Neural progenitor cell (in vitro differentiated cells): ENCODE measurements at regions not wholly inside any gene's neighbourhood (a gene's known extent, or its start where the extent isn't known, plus 50 kb on each side); places are given as distances from the start of the nearest gene placed in this dataset.
A peak's percentile ranks its signal among the peaks of the same experiment; 100 is the strongest.
"Not testable (repeated sequence)": the region's sequence is repeated elsewhere in the genome, so short reads cannot be mapped to it uniquely, and the experiment has no call there.

Experiments
- DNase-seq: peaks from one replicate; pipeline ENCODE4 v3.0.0-alpha.2; 2016; ENCODE audit warnings: low spot score
- H2AFZ ChIP-seq: fragments of 200-600 bp; sonication (generic); replicated peaks from 2 replicates; pipeline ENCODE4 v1.6.1; 2016; ENCODE audit warnings: antibody characterized with exemption
- H3F3A ChIP-seq: fragments of 200-600 bp; sonication (generic); 2 replicates; pipeline ENCODE4 v1.6.1; 2016; ENCODE audit warnings: antibody characterized with exemption, low read depth
- H3K27ac ChIP-seq: fragments of 200-600 bp; sonication (generic); 2 replicates; pipeline ENCODE4 v1.5.1; 2016; ENCODE audit warnings: mild to moderate bottlenecking
- H3K27me3 ChIP-seq: fragments of 200-600 bp; sonication (generic); 2 replicates; pipeline ENCODE4 v1.6.1; 2016; ENCODE audit warnings: mild to moderate bottlenecking, moderate library complexity
- H3K36me3 ChIP-seq: fragments of 200-600 bp; sonication (generic); 2 replicates; pipeline ENCODE4 v1.5.1; 2016
- H3K4me1 ChIP-seq: fragments of 200-600 bp; sonication (generic); 2 replicates; pipeline ENCODE4 v1.6.1; 2016; ENCODE audit warnings: mixed run types
- H3K4me2 ChIP-seq: fragments of 200-600 bp; sonication (generic); 2 replicates; pipeline ENCODE4 v1.6.1; 2016
- H3K4me3 ChIP-seq: fragments of 200-600 bp; sonication (generic); 2 replicates; pipeline ENCODE4 v1.5.1; 2016
- H3K79me2 ChIP-seq: fragments of 200-600 bp; sonication (generic); 2 replicates; pipeline ENCODE4 v1.6.1; 2016; ENCODE audit warnings: low read depth
- H3K9ac ChIP-seq: fragments of 200-600 bp; sonication (generic); 2 replicates; pipeline ENCODE4 v1.6.1; 2016
- H3K9me3 ChIP-seq: fragments of 200-600 bp; sonication (generic); 2 replicates; pipeline ENCODE4 v1.5.1; 2016; ENCODE audit warnings: low read depth
- H4K20me1 ChIP-seq: fragments of 200-600 bp; sonication (generic); 2 replicates; pipeline ENCODE4 v1.6.1; 2016; ENCODE audit warnings: low read depth
- H3K27ac Mint-ChIP-seq: 3 replicates; pipeline ENCODE4 v1.8.0; 2021; ENCODE audit warnings: mixed read lengths
- H3K27me3 Mint-ChIP-seq: 2 replicates; pipeline ENCODE4 v1.8.0; 2022; ENCODE audit warnings: low read depth, mild to moderate bottlenecking, inconsistent platforms, moderate library complexity, mixed read lengths; ENCODE audit not compliant: insufficient read depth
- H3K36me3 Mint-ChIP-seq: 3 replicates; pipeline ENCODE4 v1.8.0; 2021; ENCODE audit warnings: mixed read lengths
- H3K4me1 Mint-ChIP-seq: 3 replicates; pipeline ENCODE4 v1.8.0; 2021; ENCODE audit warnings: mixed read lengths
- H3K4me3 Mint-ChIP-seq: 3 replicates; pipeline ENCODE4 v1.8.0; 2021; ENCODE audit warnings: mild to moderate bottlenecking, moderate library complexity, mixed read lengths
- H3K9me3 Mint-ChIP-seq: 3 replicates; pipeline ENCODE4 v1.8.0; 2020; ENCODE audit warnings: mixed read lengths
- CTCF ChIP-seq: fragments of 200-600 bp; sonication (generic); IDR thresholded peaks from 2 replicates; pipeline ENCODE4 v1.5.1; 2017; ENCODE audit warnings: antibody characterized with exemption, mild to moderate bottlenecking
- EZH2 ChIP-seq: fragments of 200-600 bp; sonication (generic); IDR thresholded peaks from 2 replicates; pipeline ENCODE4 v1.6.1; 2017; ENCODE audit warnings: antibody characterized with exemption, mild to moderate bottlenecking, moderate library complexity
- EZH2phosphoT487 ChIP-seq: fragments of 200-600 bp; sonication (generic); IDR thresholded peaks from 2 replicates; pipeline ENCODE4 v1.6.1; 2017; ENCODE audit warnings: antibody characterized with exemption

- H2AFZ ChIP-seq = no peak overlapping the region
- Mint-ChIP-seq H3K27ac (no peak overlapping the region), H3K36me3 (no peaks in the 10 kb centered on the region), H3K9me3 (peaks cover 3% of the 10 kb centered on the region), H3K27me3 (no peaks in the 10 kb centered on the region), H3K4me3 (no peak overlapping the region), H3K4me1 (no peaks in the 10 kb centered on the region)
- no peaks in the 10 kb centered on the region for H3F3A ChIP-seq
- no peaks in the 10 kb centered on the region for H3K36me3 ChIP-seq
- no peak overlapping the region for H3K9ac ChIP-seq
- no peaks in the 10 kb centered on the region for H4K20me1 ChIP-seq
- no peaks in the 10 kb centered on the region for H3K9me3 ChIP-seq
- DNase-seq = no peak
- H3K79me2 ChIP-seq = no peaks in the 10 kb centered on the region
- H3K27ac ChIP-seq = no peak overlapping the region
- H3K27me3 ChIP-seq = no peaks in the 10 kb centered on the region
- TF ChIP-seq CTCF (no peak), EZH2 (no peak), EZH2phosphoT487 (no peak)
- no peak overlapping the region for H3K4me2 ChIP-seq
- H3K4me1 ChIP-seq = no peaks in the 10 kb centered on the region
- no peak overlapping the region for H3K4me3 ChIP-seq
Measured at GRCh38 chr1:198417039-198417438, 123.4 kb downstream of the ATP6V1G3 start.

- no peaks in the 10 kb centered on the region for H3K4me1 ChIP-seq
- H3K9ac ChIP-seq = no peak overlapping the region
- H3K27ac ChIP-seq = no peak overlapping the region
- H3F3A ChIP-seq = no peaks in the 10 kb centered on the region
- no peaks in the 10 kb centered on the region for H3K36me3 Mint-ChIP-seq
- H3K36me3 ChIP-seq = no peaks in the 10 kb centered on the region
- no peak overlapping the region for H3K4me3 ChIP-seq
- H3K79me2 ChIP-seq = no peaks in the 10 kb centered on the region
- no peaks in the 10 kb centered on the region for H3K27me3 ChIP-seq
- peaks cover 2% of the 10 kb centered on the region for H3K27me3 Mint-ChIP-seq
- no peaks in the 10 kb centered on the region for H3K9me3 Mint-ChIP-seq
- H4K20me1 ChIP-seq = no peaks in the 10 kb centered on the region
- H3K4me2 ChIP-seq = no peak overlapping the region
- no peaks in the 10 kb centered on the region for H3K9me3 ChIP-seq
- H2AFZ ChIP-seq = no peak overlapping the region
- no peak overlapping the region for H3K27ac Mint-ChIP-seq
- no peak for TF ChIP-seq EZH2phosphoT487
- TF ChIP-seq CTCF = no peak
- TF ChIP-seq EZH2 = no peak
- DNase-seq = peak; percentile 2
- H3K4me3 Mint-ChIP-seq = no peak overlapping the region
- H3K4me1 Mint-ChIP-seq = no peaks in the 10 kb centered on the region
Measured at GRCh38 chr1:198416296-198416695, 124.2 kb downstream of the ATP6V1G3 start.

GRCh38 chr1:198411240-198411639 is 129.2 kb downstream of the ATP6V1G3 start:
- no peak overlapping the region for H3K4me3 ChIP-seq
- no peak for TF ChIP-seq EZH2
- H3K36me3 ChIP-seq = no peaks in the 10 kb centered on the region
- H3F3A ChIP-seq = no peaks in the 10 kb centered on the region
- H3K4me1 Mint-ChIP-seq = peaks cover 10% of the 10 kb centered on the region
- no peaks in the 10 kb centered on the region for H3K4me1 ChIP-seq
- no peak overlapping the region for H3K4me2 ChIP-seq
- no peak overlapping the region for H2AFZ ChIP-seq
- no peak for DNase-seq
- H3K27me3 ChIP-seq = no peaks in the 10 kb centered on the region
- H3K9me3 Mint-ChIP-seq = no peaks in the 10 kb centered on the region
- H3K79me2 ChIP-seq = no peaks in the 10 kb centered on the region
- H4K20me1 ChIP-seq = no peaks in the 10 kb centered on the region
- H3K4me3 Mint-ChIP-seq = no peak overlapping the region
- H3K27me3 Mint-ChIP-seq = peaks cover 2% of the 10 kb centered on the region
- no peaks in the 10 kb centered on the region for H3K36me3 Mint-ChIP-seq
- H3K27ac Mint-ChIP-seq = no peak overlapping the region
- H3K9ac ChIP-seq = no peak overlapping the region
- no peaks in the 10 kb centered on the region for H3K9me3 ChIP-seq
- H3K27ac ChIP-seq = no peak overlapping the region

- Mint-ChIP-seq H3K27me3 (peaks cover 2% of the 10 kb centered on the region), H3K4me1 (peaks cover 10% of the 10 kb centered on the region), H3K27ac (no peak overlapping the region), H3K36me3 (no peaks in the 10 kb centered on the region), H3K4me3 (no peak overlapping the region), H3K9me3 (no peaks in the 10 kb centered on the region)
- H3K4me3 ChIP-seq = no peak overlapping the region
- no peaks in the 10 kb centered on the region for H3K79me2 ChIP-seq
- no peak for DNase-seq
- no peak overlapping the region for H2AFZ ChIP-seq
- no peak overlapping the region for H3K4me2 ChIP-seq
- H3K9me3 ChIP-seq = no peaks in the 10 kb centered on the region
- H3K4me1 ChIP-seq = no peaks in the 10 kb centered on the region
- no peaks in the 10 kb centered on the region for H4K20me1 ChIP-seq
- H3F3A ChIP-seq = no peaks in the 10 kb centered on the region
- no peak overlapping the region for H3K27ac ChIP-seq
- no peaks in the 10 kb centered on the region for H3K36me3 ChIP-seq
- no peaks in the 10 kb centered on the region for H3K27me3 ChIP-seq
- H3K9ac ChIP-seq = no peak overlapping the region
- TF ChIP-seq EZH2 (no peak), EZH2phosphoT487 (no peak), CTCF (no peak)
Measured at GRCh38 chr1:198408716-198409115, 131.8 kb downstream of the ATP6V1G3 start.

GRCh38 chr1:198404632-198405031 is 135.8 kb downstream of the ATP6V1G3 start:
- not testable (repeated sequence) for H3K36me3 ChIP-seq, H3K4me3 ChIP-seq, H3K4me2 ChIP-seq, H2AFZ ChIP-seq, H3K27ac Mint-ChIP-seq, H3K27me3 ChIP-seq, H3K9me3 Mint-ChIP-seq, H3K4me3 Mint-ChIP-seq, H3F3A ChIP-seq, H3K4me1 Mint-ChIP-seq, H3K9ac ChIP-seq, H3K4me1 ChIP-seq, DNase-seq, H3K27me3 Mint-ChIP-seq, H4K20me1 ChIP-seq, H3K79me2 ChIP-seq, H3K36me3 Mint-ChIP-seq, H3K27ac ChIP-seq, H3K9me3 ChIP-seq
